Renal pelvis (tissue), 1 donor: ENCODE measurements at regions not wholly inside any gene's neighbourhood (a gene's known extent, or its start where the extent isn't known, plus 50 kb on each side); places are given as distances from the start of the nearest gene placed in this dataset.

Experiments used
- DNase-seq: peaks from one replicate; pipeline ENCODE4 v3.0.0-alpha.2; 2013

GRCh38 chr2:103028181-103028580, 266.4 kb downstream of the TMEM182 start:
- no peak for DNase-seq
